ENCODE measurements at regions not wholly inside any gene's neighbourhood (a gene's known extent, or its start where the extent isn't known, plus 50 kb on each side); places are given as distances from the start of the nearest gene placed in this dataset.

DNA sequence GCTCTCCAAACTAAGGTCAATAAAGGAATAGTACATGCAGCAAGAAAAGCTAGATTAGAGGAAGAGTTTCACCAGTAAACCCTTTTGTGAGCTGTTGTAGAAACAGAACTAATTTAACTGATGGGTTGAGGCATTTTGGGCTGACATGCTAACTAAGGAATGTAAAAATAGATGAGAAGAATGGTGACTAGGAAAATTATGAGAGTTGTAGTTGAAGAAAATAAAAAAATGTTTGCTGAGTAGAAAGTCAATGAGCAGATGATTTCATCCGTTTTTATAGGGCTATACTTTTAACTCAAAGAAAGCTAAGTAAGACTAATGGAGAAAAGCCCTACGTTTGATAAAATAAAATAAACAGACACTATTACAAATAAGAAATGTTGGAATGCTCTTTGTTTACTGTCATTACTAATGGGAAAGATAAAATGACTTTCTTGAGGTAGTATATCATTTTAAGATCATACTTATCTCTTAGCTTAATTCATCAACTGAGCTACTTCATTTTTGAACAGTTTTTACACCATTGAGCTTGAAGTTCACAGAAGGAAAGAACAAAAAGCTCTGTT is 209.4 kb upstream of the DPH6 start:
- no peak overlapping the region for H3K4me3 ChIP-seq (ENCODE audit: low read depth, low read length)
- TF ChIP-seq, protein P1, sequence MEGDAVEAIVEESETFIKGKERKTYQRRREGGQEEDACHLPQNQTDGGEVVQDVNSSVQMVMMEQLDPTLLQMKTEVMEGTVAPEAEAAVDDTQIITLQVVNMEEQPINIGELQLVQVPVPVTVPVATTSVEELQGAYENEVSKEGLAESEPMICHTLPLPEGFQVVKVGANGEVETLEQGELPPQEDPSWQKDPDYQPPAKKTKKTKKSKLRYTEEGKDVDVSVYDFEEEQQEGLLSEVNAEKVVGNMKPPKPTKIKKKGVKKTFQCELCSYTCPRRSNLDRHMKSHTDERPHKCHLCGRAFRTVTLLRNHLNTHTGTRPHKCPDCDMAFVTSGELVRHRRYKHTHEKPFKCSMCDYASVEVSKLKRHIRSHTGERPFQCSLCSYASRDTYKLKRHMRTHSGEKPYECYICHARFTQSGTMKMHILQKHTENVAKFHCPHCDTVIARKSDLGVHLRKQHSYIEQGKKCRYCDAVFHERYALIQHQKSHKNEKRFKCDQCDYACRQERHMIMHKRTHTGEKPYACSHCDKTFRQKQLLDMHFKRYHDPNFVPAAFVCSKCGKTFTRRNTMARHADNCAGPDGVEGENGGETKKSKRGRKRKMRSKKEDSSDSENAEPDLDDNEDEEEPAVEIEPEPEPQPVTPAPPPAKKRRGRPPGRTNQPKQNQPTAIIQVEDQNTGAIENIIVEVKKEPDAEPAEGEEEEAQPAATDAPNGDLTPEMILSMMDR (conservative IDR thresholded peaks at IDR 0.05; ENCODE audit: low read depth, low read length) = no peak
- no peak for DNase-seq (ENCODE audit: low read depth)

- TF ChIP-seq, protein P1 (conservative IDR thresholded peaks at IDR 0.05; ENCODE audit: low read depth, low read length) = no peak
- no peak overlapping the region for H3K4me3 ChIP-seq (ENCODE audit: low read depth, low read length)
- DNase-seq (ENCODE audit: low read depth) = no peak
These were observed 210.7 kb upstream of the DPH6 start for GRCh38 chr15:35756623-35757022.

- no peak overlapping the region for H3K4me3 ChIP-seq (ENCODE audit: low read depth, low read length)
- no peak for DNase-seq (ENCODE audit: low read depth)
- TF ChIP-seq, protein P1 (conservative IDR thresholded peaks at IDR 0.05; ENCODE audit: low read depth, low read length) = no peak
These were observed 211.4 kb upstream of the DPH6 start for GRCh38 chr15:35757361-35757760.

GRCh38 chr15:35757765-35758164 is 211.8 kb upstream of the DPH6 start:
- TF ChIP-seq, protein P1 (conservative IDR thresholded peaks at IDR 0.05; ENCODE audit: low read depth, low read length) = no peak
- DNase-seq (ENCODE audit: low read depth) = no peak
- no peak overlapping the region for H3K4me3 ChIP-seq (ENCODE audit: low read depth, low read length)

DNA sequence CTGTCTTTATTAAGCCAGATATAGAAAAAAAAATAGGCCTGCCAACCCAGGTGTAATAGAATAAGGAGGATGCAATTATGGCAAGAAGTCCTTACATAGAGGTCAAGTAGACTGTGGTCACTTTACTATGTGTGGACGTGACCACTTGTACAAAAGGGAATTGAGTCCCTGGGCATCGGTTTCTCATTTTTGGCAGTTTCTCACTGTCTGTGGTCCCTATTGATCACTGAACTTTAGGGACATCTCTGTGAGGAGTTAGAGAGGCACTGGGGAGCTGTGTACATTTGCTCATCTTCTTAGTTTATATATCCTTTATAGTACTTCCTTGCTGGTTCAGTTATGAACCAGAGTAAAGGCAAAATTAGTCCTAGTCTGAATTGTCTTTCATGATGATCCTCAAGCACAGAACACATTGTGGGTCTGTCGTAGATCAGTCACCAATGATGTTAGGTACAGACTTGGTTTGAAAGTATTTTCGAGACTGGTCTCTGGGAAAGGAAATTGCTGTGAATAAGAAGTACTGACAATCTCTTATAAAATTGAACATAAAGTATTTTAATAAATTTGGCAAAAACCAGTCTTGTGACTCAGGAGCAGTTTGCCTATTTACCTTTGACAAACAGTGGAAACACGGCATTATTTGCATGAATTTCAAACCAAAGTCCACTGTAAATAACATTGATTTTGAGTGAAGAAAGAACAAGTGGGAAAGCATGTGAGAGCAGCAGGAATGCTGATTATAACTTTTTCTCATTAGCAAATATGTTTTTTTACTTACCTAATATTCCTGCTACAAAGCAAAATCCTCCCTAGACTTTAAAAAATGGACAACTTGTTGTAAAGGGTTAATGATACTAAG is 218.9 kb upstream of the DPH6 start:
- no peak overlapping the region for H3K4me3 ChIP-seq (ENCODE audit: low read depth, low read length)
- TF ChIP-seq, protein P1 (conservative IDR thresholded peaks at IDR 0.05; ENCODE audit: low read depth, low read length) = no peak
- no peak for DNase-seq (ENCODE audit: low read depth)

GRCh38 chr15:35768949-35769348 is 223.0 kb upstream of the DPH6 start:
- TF ChIP-seq, protein P1 (conservative IDR thresholded peaks at IDR 0.05; ENCODE audit: low read depth, low read length) = no peak
- no peak for DNase-seq (ENCODE audit: low read depth)
- no peak overlapping the region for H3K4me3 ChIP-seq (ENCODE audit: low read depth, low read length)

Data from epithelial cell of proximal tubule (primary cell).